ENCODE measurements at regions not wholly inside any gene's neighbourhood (a gene's known extent, or its start where the extent isn't known, plus 50 kb on each side); places are given as distances from the start of the nearest gene placed in this dataset.

- Histone ChIP-seq H3K27ac (no peak overlapping the region), H3K4me3 (no peak overlapping the region)
- no peak for TF ChIP-seq CTCF (IDR thresholded peaks at IDR 0.05)
- no peak for DNase-seq (ENCODE audit: low spot score)
Measured at GRCh38 chr10:131660427-131660826, 240.4 kb upstream of the PPP2R2D start.

GRCh38 chr10:131662851-131663250, 238.0 kb upstream of the PPP2R2D start:
- TF ChIP-seq CTCF (IDR thresholded peaks at IDR 0.05), result no peak
- H3K27ac ChIP-seq, result no peak overlapping the region
- DNase-seq (ENCODE audit: low spot score), result no peak
- H3K4me3 ChIP-seq, result no peak overlapping the region

- no peak overlapping the region for H3K27ac ChIP-seq
- no peak for DNase-seq (ENCODE audit: low spot score)
- no peak overlapping the region for H3K4me3 ChIP-seq
- TF ChIP-seq CTCF (IDR thresholded peaks at IDR 0.05), result no peak
Measured at GRCh38 chr10:131663351-131663750, 237.5 kb upstream of the PPP2R2D start.

- no peak overlapping the region for H3K4me3 ChIP-seq
- no peak overlapping the region for H3K27ac ChIP-seq
- DNase-seq (ENCODE audit: low spot score), result no peak
- no peak for TF ChIP-seq CTCF (IDR thresholded peaks at IDR 0.05)
Measured at GRCh38 chr10:131666091-131666490, 234.7 kb upstream of the PPP2R2D start.

- no peak overlapping the region for H3K4me3 ChIP-seq
- TF ChIP-seq CTCF (IDR thresholded peaks at IDR 0.05), result no peak
- no peak for DNase-seq (ENCODE audit: low spot score)
- H3K27ac ChIP-seq, result no peak overlapping the region
Measured at GRCh38 chr10:131667047-131667446, 233.8 kb upstream of the PPP2R2D start.

GRCh38 chr10:131667561-131667960, 233.2 kb upstream of the PPP2R2D start:
- TF ChIP-seq CTCF (IDR thresholded peaks at IDR 0.05), result no peak
- DNase-seq (ENCODE audit: low spot score), result no peak
- Histone ChIP-seq H3K27ac (no peak overlapping the region), H3K4me3 (no peak overlapping the region)

- no peak for DNase-seq (ENCODE audit: low spot score)
- no peak overlapping the region for H3K4me3 ChIP-seq
- no peak overlapping the region for H3K27ac ChIP-seq
- TF ChIP-seq CTCF (IDR thresholded peaks at IDR 0.05), result no peak
Measured at GRCh38 chr10:131668903-131669302, 231.9 kb upstream of the PPP2R2D start.
